ENCODE measurements at regions not wholly inside any gene's neighbourhood (a gene's known extent, or its start where the extent isn't known, plus 50 kb on each side); places are given as distances from the start of the nearest gene placed in this dataset.

- TF ChIP-seq CTCF (conservative IDR thresholded peaks at IDR 0.05; ENCODE audit: low read depth, low read length) = no peak
- no peak for TF ChIP-seq RAD21 (IDR thresholded peaks at IDR 0.05; ENCODE audit: low read length)
- no peak for TF ChIP-seq MAFK (IDR thresholded peaks at IDR 0.05; ENCODE audit: low read depth, low read length)
- no peak for TF ChIP-seq CEBPB (IDR thresholded peaks at IDR 0.05; ENCODE audit: low read depth, low read length)
Observed at GRCh38 chr6:21864206-21864605, 270.7 kb downstream of the SOX4 start.
